Hematopoietic multipotent progenitor cell treated with erythropoietin and hydrocortisone succinate and interleukin-3 and kit ligand, for 6 days (in vitro differentiated cells): ENCODE measurements at regions not wholly inside any gene's neighbourhood (a gene's known extent, or its start where the extent isn't known, plus 50 kb on each side); places are given as distances from the start of the nearest gene placed in this dataset.

Experiments used
- DNase-seq: peaks from one replicate; pipeline ENCODE4 v3.0.0-alpha.2; 2015

DNA sequence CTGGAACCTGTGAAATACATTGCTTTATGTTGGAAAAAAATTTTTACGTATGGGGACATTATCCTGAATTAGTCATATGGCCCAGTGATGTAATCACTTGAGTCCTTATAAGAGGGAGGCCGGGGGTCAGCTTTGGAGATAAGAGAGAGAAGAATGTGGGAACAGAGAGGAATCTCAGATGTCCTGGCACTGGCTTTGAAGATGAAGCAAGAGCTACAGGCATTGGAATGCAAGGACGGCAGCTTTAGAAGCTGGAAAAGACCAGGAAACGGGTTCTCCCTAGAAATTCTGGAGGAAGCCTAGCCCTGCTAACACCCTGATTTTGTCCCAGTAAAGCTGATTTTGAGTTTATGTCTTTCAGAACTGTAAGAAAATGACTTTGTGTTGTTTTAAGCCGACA is 1129.9 kb upstream of the GYPC start:
- DNase-seq, result no peak

DNA sequence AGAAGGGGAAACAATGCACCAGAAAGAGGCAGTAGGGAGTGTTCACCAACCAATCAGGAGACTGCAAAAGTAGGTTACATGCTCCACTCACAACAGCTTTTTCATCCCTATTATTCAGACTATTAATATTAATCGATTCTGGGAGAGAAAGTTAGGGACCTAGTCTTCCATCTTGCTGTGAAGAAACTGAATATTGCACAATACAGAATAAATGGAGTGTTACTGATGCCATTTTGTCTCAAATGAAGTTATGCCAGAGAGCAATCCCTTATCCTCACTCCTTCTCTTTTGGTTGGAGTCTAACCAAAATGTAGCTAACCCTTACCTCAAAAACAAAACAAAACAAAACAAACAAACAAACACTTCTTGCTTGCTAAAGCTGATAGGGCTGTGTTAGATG is 1120.9 kb upstream of the GYPC start:
- no peak for DNase-seq

DNA sequence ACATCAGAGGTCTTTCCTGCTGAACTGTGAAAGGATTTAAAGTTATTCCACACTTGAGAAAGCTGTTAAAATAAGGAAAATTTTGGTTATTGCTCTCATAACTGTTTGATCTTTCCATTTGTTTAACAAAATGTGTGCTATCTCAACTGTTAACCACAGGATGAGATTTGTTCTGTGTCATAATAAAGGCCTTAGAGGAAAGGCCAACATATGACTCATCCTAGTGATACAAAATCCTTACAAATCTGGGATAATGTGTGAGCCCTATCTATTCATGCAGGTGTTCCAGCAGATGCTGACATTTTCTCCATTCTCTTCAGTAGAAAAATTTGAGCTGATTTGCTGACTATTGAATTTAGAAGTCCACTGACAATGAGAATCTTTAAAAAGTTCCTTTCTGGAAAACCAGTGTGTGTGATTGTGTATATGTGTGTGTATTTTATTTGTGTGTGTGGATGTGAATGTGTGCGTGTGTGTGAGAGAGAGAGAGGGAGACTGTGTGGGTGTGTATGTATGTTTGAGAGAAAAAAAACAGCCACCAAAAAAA is 1111.9 kb upstream of the GYPC start:
- DNase-seq, result no peak

DNA sequence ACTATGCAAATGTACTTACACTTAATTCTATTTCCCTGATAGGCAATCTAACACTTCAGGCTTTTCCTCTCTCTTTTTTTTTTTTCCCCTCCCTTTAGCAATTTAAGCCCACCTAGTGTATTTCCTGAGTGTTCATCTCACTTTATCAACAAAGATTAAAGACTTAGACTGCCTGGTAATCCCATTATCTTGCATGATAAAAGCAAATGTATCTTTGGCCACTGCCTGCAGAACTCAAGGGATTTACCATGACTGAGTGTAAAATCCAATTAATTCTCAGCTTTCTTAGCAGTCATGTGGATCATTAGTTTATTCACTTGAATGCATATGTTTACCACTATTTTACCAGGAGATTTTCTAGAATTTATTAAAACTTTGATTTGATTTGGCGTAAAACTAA is 1102.2 kb upstream of the GYPC start:
- DNase-seq, result no peak

DNA sequence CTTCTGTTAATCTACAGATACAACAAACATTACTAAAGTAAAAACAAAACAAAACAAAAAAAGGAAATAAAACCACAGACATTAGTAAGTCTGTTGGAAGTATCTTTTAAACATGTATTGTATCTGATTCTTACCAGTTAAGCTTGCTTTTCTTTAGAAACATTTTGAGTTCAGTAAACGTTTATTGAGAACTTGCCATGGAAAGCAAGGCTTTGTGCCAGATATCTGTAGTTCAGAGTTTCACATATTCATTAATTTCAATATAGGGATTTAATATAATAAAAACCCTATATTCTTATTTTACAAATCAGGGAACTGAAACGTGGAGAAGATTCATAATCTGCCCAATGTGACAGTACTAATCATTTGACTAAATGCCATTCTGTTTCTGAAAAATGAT is 1101.0 kb upstream of the GYPC start:
- DNase-seq, result no peak

DNA sequence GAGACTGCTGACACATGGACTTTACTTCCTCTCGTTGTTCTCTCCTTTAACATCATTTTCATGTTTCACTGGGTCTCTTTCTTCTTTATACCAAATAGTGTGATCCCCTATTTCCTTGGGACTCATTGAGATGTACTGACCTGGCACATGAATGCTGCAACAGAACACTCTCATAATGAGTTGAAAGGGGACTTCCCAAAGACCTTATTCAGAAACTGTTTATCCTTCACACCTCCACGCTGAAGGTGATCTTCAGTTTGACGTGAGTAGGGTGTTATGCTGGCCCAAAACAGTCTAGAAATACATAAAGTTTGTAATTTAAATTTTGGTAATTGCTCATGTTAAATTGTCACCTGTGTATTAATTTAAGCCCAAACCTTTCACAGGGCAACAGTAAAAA is 1096.8 kb upstream of the GYPC start:
- DNase-seq, result no peak

DNA sequence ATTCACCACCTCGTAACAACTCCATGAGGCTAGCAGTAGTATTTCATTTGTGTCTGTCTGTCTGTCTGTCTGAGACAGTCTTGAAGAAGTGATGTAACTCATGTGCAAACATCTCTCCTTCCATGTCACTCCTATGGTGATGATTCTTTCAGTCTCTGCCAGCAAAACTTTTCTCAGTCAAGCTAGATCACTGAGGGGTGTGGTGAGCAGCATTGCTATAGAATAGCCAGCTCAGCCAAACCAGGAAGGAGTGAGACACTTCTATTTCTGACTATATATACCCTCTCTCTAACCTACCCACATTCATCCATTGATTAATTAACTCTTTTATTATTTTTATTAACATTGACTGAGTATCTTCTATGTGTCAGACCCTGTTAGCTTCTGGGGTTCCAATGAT is 1095.1 kb upstream of the GYPC start:
- DNase-seq, result no peak

DNA sequence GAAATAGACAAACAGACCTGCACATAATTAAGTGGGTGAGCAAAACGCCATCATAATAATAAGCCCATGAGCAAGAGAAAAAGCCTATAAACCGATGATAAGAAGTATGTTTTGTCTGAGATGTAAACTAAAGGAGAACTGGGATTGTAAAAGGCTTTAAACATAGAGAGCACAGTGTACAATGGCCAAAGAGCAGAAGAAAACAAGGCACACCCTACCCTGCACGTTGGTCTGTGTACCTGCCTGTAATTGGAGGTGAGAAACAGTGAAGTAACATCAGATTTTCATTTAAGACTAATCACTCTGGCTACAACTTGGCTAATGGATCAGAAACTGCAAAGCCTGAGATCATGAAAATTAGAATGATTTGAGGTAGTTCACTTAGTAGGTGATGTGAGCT is 1094.7 kb upstream of the GYPC start:
- no peak for DNase-seq

DNA sequence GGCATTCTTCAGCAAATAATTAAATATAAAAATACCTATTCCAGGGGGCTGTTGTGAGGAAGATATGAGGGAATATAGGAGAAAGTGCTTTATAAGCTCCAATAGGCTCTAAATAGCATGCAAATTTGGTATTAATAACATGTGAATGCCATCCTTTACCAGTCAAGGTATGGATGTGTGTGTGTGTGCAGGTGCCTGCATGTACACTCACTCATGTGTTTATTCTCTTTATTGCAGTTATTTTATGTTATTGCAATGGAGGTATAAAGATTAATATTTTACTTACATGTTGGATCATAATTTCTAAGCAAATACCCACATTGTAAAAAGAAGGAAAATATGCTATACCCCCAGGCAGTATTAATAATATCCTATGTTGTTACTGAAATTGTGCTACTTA is 1093.0 kb upstream of the GYPC start:
- no peak for DNase-seq

DNA sequence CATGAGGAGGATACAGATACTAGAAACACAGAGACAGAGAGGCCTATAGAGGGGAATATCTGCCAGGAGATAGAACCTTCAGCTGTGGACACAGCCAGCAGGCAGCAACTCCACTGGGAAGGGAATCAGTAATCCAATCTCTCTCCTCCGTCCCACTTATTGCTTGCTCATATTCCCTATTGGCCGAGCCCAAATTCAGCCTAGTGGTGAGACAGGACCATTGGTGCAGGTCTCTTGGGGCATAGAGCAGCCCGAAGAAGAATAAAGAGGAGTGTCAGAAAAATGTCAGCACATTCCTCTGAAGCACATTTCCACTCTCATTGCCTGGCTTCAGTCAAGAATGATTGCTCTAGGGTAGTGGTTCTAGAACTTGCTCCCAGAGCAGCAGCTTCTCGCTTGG is 1091.5 kb upstream of the GYPC start:
- DNase-seq, result no peak

DNA sequence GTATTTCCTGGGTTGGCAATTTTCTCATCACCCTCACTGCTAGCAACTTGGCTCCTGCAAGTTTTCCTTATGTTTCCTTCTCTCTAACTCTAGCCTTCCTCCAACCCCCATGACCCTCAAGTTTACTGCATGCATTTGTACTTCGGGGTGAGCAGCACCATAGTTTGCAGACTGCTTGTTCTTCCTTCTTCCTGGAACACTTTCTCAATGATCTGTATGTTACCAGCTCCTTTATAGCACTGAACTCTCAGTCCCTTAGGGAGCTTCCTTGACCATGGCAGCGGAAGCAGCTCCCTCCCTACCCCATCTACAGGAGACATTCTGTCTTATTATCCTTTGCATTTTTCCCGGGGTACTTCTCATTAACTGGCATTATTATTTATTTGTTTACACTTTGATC is 1089.5 kb upstream of the GYPC start:
- DNase-seq, result no peak

DNA sequence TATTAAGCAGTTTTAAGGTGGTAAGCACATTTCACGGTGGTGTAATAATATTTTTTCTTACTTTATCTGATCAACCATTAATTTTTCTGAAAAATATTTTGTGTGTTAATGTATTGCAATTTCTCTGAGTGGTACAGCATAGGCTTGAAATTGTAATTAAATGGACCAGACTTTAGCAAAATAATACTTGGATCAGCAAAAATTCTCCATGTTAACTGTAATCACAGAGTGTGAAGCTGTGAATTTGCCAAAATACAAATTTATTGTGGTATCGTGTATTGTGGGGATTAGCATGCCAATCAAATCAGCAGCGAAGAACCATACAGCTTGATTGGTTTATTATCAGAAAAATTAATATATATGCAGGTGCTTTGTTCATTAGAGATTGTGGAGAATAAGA is 1088.9 kb upstream of the GYPC start:
- DNase-seq, result no peak

DNA sequence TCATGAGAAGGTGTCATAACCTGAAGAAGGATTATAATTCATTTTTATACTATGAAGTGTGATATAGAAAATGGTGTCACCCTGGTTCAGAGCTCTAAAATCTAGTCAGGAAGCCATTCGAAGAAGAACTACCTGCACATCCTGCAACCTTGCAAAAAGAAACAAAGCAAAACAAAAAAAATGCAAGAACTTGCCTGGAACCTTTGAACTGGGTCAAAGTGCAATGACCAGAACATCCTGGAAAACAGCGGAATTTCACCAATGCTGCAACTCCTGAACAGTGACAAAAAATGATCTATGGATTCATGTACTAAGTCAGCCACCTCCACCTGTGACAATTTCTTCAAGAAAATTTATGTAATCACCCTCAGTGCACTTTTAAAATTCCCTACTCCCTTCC is 1083.3 kb upstream of the GYPC start:
- DNase-seq, result no peak

DNA sequence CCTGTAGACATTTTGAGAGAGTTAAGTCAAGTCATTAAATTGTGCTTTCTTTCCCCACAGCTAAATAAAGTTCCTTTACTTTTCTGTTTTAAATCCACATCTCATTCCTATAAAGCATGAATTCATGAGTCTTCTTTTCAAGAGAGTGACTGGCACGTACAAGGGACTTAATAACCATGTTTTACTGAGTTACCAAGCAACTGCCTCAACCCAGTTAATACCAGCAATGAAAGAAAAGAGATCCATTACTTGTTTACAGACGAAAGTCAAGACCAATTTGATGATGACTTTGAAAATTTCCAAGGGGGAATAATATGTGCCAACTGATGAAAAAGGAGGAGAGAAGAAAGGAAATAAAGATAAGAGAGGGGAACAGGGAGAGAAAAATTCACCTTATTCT is 1082.5 kb upstream of the GYPC start:
- no peak for DNase-seq

DNA sequence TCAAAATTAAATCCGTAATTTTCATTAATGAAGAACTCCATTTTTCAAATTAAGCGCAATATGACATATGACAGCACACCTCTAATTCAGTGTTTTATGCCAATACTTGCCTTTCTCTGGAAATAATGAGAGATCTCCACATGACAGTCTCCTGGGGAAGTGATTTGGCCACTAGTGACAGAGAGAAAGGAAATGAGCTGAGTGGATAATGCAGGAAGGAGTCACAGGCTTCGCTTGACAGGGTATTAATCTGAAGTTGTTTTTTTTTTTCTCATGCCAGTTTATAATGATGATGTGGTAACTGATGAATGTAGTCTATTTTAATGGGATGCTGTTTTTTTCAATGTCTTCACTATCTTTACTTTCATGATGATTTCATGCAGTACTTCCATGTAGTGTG is 1079.4 kb upstream of the GYPC start:
- no peak for DNase-seq

DNA sequence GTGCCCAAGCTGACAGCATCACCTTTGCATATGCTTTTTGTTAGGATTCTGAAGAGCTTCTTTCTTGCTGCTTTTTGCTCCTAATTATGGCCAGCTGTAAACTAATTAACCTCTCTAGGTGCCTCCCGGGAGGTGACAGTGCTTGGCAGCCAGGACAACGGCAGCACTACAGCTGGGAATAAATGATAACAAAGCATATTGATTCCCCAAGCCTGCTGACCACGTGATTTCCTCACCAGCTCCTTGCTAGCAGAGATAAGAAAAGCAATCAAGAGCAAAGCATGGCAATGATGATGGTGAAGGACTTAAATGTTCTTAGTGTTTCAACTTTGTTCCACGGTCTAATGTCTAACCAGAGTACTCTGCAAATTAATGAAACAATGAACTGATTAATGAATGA is 1074.4 kb upstream of the GYPC start:
- peak; percentile 79 for DNase-seq

DNA sequence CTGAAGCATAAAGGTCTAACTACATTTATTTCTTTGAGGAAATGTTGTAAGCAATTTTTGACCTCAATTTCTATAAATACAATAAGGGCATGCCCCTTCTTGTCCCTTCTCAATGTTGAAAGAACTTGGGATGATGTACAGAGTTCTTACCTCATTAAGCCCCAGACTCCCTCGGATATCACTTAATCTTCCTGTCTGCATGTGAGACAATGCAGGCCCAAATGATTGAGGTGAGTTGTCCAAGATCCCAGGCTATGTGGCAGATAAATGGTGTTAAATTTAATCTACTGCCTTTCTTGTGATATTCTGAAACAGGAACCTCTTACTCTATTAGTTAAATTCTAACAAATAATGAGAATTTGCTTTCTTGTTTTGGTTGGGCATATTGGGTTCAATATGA is 1073.4 kb upstream of the GYPC start:
- DNase-seq, result no peak

DNA sequence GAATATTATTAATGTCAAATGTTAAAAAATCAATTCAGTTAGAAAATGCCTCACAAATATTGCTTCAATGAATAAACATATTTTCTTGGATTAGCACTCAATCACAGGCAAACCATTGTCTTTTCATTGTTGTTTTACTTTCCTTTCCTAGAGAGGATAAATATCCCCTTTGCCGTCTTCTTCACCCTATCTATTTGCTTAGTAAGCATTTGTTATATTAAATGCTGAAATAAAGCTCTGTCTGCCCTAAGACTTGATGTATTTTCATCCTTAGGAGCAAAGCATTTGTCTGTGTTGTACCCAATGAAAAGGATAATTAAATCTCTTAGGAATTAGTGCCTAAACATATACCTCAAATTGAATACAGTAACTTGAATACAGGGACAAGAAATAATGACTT is 1071.2 kb upstream of the GYPC start:
- DNase-seq, result no peak

DNA sequence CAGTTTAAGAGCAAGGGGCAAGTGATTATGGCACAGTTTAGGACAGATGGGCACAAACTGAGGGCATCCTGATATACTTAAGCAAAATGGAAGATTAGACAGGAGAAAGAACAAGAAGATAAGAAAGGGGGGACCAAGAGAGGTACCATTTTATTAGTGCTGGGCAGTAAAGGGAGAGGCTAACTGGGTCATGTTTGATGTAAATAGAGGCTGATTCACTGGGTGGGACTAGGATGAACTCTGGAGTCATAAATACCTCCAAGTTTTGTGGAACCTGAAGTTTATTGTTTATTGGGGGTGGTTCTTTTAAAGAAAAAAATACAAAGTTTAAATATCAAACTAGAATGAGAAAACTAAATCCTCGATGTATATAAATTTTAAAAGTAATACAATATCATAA is 1067.2 kb upstream of the GYPC start:
- no peak for DNase-seq

DNA sequence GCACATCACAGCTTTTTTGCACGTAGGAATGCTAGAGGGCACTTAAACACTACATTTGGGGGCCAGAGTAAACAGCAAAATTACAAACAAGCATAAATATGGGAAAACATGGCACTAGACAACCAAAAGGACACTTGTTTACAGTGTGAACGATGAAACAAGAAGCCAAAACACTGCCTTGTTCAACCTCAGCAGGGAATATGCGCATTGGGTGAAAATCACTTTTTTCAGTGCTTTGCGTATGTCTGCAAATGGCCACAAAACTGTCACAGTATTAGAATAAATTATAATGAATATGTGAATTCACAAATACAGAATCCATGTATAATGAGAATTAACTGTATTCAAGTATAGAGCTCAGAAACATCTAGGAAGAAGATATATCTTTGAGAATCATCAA is 1064.0 kb upstream of the GYPC start:
- no peak for DNase-seq

DNA sequence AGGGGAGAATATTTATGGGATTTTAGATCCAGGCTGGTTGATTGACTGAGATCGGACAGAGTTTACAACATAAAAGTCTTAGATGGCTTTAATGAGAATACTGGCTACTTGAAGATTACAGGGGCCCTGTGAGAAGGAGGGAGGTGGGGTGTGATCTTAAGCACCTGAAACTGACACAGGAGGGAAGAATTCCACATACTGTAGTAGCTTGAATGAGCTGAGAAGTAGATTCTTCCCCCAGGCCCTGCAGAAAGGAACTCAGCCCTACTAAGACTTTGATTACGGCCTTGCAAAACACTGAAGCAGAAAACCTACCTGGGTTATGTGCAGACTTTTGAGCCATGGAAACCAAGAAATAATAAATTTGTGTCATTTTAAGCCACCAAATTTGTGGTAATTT is 1062.9 kb upstream of the GYPC start:
- DNase-seq, result no peak

DNA sequence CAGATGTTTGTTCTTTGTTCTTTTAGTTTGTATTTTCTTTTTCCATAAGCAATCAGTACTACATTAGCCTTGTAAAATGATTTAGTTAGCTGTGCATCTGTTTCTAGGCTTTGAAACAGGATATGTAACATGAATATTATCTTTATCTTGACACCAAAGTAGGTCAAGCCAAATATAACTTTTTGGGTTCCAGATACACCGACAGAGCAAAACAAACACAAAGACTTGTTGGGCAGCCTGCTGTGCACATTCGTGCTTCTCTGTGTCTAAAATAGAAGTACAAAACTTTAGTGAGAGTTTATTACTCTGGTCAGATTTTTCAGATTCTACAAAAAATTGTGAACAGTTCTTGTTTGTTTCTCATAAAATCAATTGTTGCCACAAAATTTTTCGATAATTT is 1059.3 kb upstream of the GYPC start:
- DNase-seq, result no peak

DNA sequence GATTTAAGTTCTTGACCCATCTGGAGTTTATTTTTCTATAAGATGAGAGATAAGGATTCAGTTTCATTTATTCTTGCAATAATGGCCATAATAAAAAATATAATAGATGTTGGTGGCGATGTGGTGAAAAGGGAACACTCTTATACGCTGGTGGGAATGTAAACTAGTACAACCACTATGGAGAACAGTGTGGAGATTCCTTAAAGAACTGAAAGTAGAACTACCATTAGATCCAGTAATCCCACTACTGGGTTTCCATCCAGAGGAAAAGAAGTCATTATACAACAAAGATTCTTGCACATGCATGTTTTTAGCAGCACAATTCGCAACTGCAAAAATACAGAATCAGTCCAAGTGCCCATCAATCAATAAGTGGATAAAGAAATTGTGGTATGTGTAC is 1040.5 kb upstream of the GYPC start:
- no peak for DNase-seq

DNA sequence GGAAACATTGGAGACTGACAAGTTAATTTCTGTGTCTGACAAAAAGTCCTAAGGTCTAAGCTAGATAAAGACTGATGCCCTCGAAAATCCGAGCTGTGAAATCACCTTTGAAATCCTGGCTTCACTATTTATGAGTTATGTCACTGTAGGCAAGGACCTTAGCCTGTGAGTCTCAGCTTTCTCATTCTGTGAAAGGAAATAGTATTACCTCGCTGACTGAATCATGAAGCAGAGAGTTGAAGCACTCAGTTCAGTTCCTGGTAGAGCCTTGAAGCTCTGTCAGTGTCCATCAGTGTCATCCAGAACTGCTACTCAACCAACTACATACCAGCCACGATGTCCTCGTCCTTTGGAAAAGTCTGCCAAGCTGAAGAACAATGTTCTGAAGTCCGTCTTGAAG is 1025.6 kb upstream of the GYPC start:
- no peak for DNase-seq

DNA sequence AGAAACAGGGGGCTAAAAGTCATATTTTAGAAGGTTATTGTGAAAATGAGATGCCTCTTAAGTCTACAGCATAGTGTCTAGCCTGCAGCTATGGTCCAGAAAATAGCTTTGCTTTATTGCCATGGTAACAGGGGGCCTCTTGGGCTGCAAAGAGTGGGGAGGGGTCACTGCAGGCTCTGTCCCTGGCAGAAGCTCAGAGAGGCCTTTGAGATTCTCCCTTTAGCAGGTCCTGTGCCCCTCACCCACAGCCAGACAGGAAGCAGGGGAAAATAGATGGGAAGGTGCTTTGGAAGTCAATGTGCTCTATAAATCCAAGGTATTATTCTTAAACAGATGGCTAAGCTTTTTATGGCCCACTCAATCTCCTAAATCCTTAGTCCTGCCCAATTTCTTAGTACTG is 1021.3 kb upstream of the GYPC start:
- DNase-seq, result no peak

DNA sequence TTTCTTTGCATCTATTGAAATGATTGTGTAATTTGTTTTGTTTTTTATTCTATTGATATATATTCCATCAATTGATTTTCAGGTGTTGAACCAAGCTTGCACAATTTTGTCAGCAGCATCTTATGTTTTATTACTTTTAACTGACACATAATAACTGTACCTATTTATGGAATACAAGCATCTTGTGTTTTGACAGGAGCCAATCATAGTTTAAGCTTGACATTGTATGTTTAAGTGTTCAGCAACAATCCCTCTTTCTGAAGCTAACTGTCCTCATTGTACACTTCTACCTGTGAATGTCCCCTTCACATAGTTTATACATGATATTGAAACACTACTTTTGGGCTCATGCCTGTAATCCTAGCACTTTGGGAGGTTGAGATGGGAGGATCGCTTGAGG is 1017.6 kb upstream of the GYPC start:
- no peak for DNase-seq
